ENCODE measurements at regions not wholly inside any gene's neighbourhood (a gene's known extent, or its start where the extent isn't known, plus 50 kb on each side); places are given as distances from the start of the nearest gene placed in this dataset.

- no peaks in the 10 kb centered on the region for H3K4me1 Mint-ChIP-seq
- Histone ChIP-seq H3K27ac (ENCODE audit: low read depth, low read length) (no peak overlapping the region), H3K4me3 (ENCODE audit: low read length) (no peak overlapping the region), H3K36me3 (ENCODE audit: control insufficient read depth, insufficient read depth, low read length) (no peaks in the 10 kb centered on the region), H3K4me1 (ENCODE audit: control insufficient read depth, insufficient read depth, low read length) (no peaks in the 10 kb centered on the region), H3K27me3 (ENCODE audit: control insufficient read depth, insufficient read depth, low read length, poor library complexity, severe bottlenecking) (no peaks in the 10 kb centered on the region), H3K9ac (ENCODE audit: extremely low read depth, low read length, poor library complexity, severe bottlenecking) (no peak overlapping the region), H3K9me3 (ENCODE audit: control insufficient read depth, low read length) (peaks cover 24% of the 10 kb centered on the region)
- H3K4me3 Mint-ChIP-seq, result no peak overlapping the region
- H3K36me3 Mint-ChIP-seq (ENCODE audit: low read depth), result peaks cover 2% of the 10 kb centered on the region
- H3K9me3 Mint-ChIP-seq, result peaks cover 29% of the 10 kb centered on the region
- 95% methylated on average over 1 of the region's 1 CpG; no CpG with 5 or more reads in 1 of the 2 experiments for WGBS, 2 experiments (ENCODE audit: insufficient coverage in 1 of 2, insufficient read length in 1 of 2)
- no peak overlapping the region for H3K27ac Mint-ChIP-seq
- no peak for DNase-seq
- TF ChIP-seq, protein P1, sequence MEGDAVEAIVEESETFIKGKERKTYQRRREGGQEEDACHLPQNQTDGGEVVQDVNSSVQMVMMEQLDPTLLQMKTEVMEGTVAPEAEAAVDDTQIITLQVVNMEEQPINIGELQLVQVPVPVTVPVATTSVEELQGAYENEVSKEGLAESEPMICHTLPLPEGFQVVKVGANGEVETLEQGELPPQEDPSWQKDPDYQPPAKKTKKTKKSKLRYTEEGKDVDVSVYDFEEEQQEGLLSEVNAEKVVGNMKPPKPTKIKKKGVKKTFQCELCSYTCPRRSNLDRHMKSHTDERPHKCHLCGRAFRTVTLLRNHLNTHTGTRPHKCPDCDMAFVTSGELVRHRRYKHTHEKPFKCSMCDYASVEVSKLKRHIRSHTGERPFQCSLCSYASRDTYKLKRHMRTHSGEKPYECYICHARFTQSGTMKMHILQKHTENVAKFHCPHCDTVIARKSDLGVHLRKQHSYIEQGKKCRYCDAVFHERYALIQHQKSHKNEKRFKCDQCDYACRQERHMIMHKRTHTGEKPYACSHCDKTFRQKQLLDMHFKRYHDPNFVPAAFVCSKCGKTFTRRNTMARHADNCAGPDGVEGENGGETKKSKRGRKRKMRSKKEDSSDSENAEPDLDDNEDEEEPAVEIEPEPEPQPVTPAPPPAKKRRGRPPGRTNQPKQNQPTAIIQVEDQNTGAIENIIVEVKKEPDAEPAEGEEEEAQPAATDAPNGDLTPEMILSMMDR (conservative IDR thresholded peaks at IDR 0.05), result no peak
- no peaks in the 10 kb centered on the region for H3K27me3 Mint-ChIP-seq (ENCODE audit: insufficient read depth)
Observed at GRCh38 chr12:97016163-97016562, 109.1 kb downstream of the NEDD1 start.

GRCh38 chr12:97017213-97017612 is 110.2 kb downstream of the NEDD1 start:
- 86 to 90% methylated on average over 1 to 3 of the region's 3 CpGs for WGBS, 2 experiments (ENCODE audit: insufficient coverage in 1 of 2, insufficient read length in 1 of 2)
- H3K27me3 ChIP-seq (ENCODE audit: control insufficient read depth, insufficient read depth, low read length, poor library complexity, severe bottlenecking), result no peaks in the 10 kb centered on the region
- no peaks in the 10 kb centered on the region for H3K27me3 Mint-ChIP-seq (ENCODE audit: insufficient read depth)
- TF ChIP-seq, protein P1 (conservative IDR thresholded peaks at IDR 0.05), result no peak
- no peaks in the 10 kb centered on the region for H3K36me3 ChIP-seq (ENCODE audit: control insufficient read depth, insufficient read depth, low read length)
- no peak overlapping the region for H3K4me3 Mint-ChIP-seq
- H3K4me1 Mint-ChIP-seq, result no peaks in the 10 kb centered on the region
- H3K9me3 ChIP-seq (ENCODE audit: control insufficient read depth, low read length), result peaks cover 19% of the 10 kb centered on the region
- no peak overlapping the region for H3K27ac ChIP-seq (ENCODE audit: low read depth, low read length)
- DNase-seq, result no peak
- no peaks in the 10 kb centered on the region for H3K4me1 ChIP-seq (ENCODE audit: control insufficient read depth, insufficient read depth, low read length)
- peaks cover 2% of the 10 kb centered on the region for H3K36me3 Mint-ChIP-seq (ENCODE audit: low read depth)
- H3K27ac Mint-ChIP-seq, result no peak overlapping the region
- no peak overlapping the region for H3K4me3 ChIP-seq (ENCODE audit: low read length)
- H3K9ac ChIP-seq (ENCODE audit: extremely low read depth, low read length, poor library complexity, severe bottlenecking), result no peak overlapping the region
- peaks cover 25% of the 10 kb centered on the region for H3K9me3 Mint-ChIP-seq

- H3K9me3 Mint-ChIP-seq, result no peaks in the 10 kb centered on the region
- DNase-seq, result no peak
- no peak overlapping the region for H3K4me3 ChIP-seq (ENCODE audit: low read length)
- H3K4me1 ChIP-seq (ENCODE audit: control insufficient read depth, insufficient read depth, low read length), result no peaks in the 10 kb centered on the region
- no peak overlapping the region for H3K27ac ChIP-seq (ENCODE audit: low read depth, low read length)
- H3K4me1 Mint-ChIP-seq, result no peaks in the 10 kb centered on the region
- H3K36me3 Mint-ChIP-seq (ENCODE audit: low read depth), result no peaks in the 10 kb centered on the region
- H3K27me3 Mint-ChIP-seq (ENCODE audit: insufficient read depth), result no peaks in the 10 kb centered on the region
- no peak overlapping the region for H3K27ac Mint-ChIP-seq
- no peaks in the 10 kb centered on the region for H3K9me3 ChIP-seq (ENCODE audit: control insufficient read depth, low read length)
- H3K4me3 Mint-ChIP-seq, result no peak overlapping the region
- no peaks in the 10 kb centered on the region for H3K27me3 ChIP-seq (ENCODE audit: control insufficient read depth, insufficient read depth, low read length, poor library complexity, severe bottlenecking)
- H3K9ac ChIP-seq (ENCODE audit: extremely low read depth, low read length, poor library complexity, severe bottlenecking), result no peak overlapping the region
- TF ChIP-seq, protein P1 (conservative IDR thresholded peaks at IDR 0.05), result no peak
- H3K36me3 ChIP-seq (ENCODE audit: control insufficient read depth, insufficient read depth, low read length), result no peaks in the 10 kb centered on the region
- WGBS, 2 experiments (ENCODE audit: insufficient coverage in 1 of 2, insufficient read length in 1 of 2), result 89 to 100% methylated on average over 3 to 4 of the region's 4 CpGs
Observed at GRCh38 chr12:97022536-97023230, 115.6 kb downstream of the NEDD1 start.

Measured in endodermal cell (in vitro differentiated cells).